RWPE2 (cell line): ENCODE measurements at regions not wholly inside any gene's neighbourhood (a gene's known extent, or its start where the extent isn't known, plus 50 kb on each side); places are given as distances from the start of the nearest gene placed in this dataset.
"Not testable (repeated sequence)": the region's sequence is repeated elsewhere in the genome, so short reads cannot be mapped to it uniquely, and the experiment has no call there.

Experiments
- ATAC-seq: fragments of 200-7000 bp; cut with Tn5 transposase; 3 replicates; pipeline ENCODE4 v1.9.1; 2021; ENCODE audit warnings: low read depth
- DNase-seq: peaks from one replicate; pipeline ENCODE4 v3.0.0-alpha.2; 2020; ENCODE audit warnings: low spot score
- H3K27ac ChIP-seq: fragments of 450-650 bp; 2 replicates; pipeline ENCODE4 v1.5.1; 2017; ENCODE audit warnings: mild to moderate bottlenecking; ENCODE audit not compliant: poor library complexity, severe bottlenecking
- H3K27me3 ChIP-seq: fragments of 250-450 bp; sonication (Bioruptor Pico); 2 replicates; pipeline ENCODE4 v1.5.1; 2021; ENCODE audit warnings: mild to moderate bottlenecking, moderate library complexity; ENCODE audit not compliant: insufficient read depth, poor library complexity, severe bottlenecking
- H3K36me3 ChIP-seq: fragments of 250-450 bp; sonication (Bioruptor Pico); 2 replicates; pipeline ENCODE4 v1.5.1; 2020; ENCODE audit warnings: low read depth, mild to moderate bottlenecking, moderate library complexity
- H3K4me1 ChIP-seq: fragments of 250-450 bp; sonication (Bioruptor Pico); 2 replicates; pipeline ENCODE4 v1.5.1; 2021; ENCODE audit warnings: mild to moderate bottlenecking, moderate library complexity; ENCODE audit not compliant: insufficient read depth, poor library complexity, severe bottlenecking
- H3K4me3 ChIP-seq: fragments of 250-450 bp; sonication (Bioruptor Pico); 2 replicates; pipeline ENCODE4 v1.5.1; 2021; ENCODE audit warnings: mild to moderate bottlenecking, moderate library complexity; ENCODE audit not compliant: severe bottlenecking
- H3K9me3 ChIP-seq: fragments of 250-450 bp; sonication (Bioruptor Pico); 2 replicates; pipeline ENCODE4 v1.5.1; 2021; ENCODE audit warnings: mild to moderate bottlenecking, moderate library complexity; ENCODE audit not compliant: severe bottlenecking
- CTCF ChIP-seq: fragments of 450-650 bp; IDR thresholded peaks from one replicate; pipeline ENCODE4 v1.5.1; 2017; ENCODE audit warnings: mild to moderate bottlenecking, moderate library complexity; ENCODE audit not compliant: poor library complexity, severe bottlenecking

DNA sequence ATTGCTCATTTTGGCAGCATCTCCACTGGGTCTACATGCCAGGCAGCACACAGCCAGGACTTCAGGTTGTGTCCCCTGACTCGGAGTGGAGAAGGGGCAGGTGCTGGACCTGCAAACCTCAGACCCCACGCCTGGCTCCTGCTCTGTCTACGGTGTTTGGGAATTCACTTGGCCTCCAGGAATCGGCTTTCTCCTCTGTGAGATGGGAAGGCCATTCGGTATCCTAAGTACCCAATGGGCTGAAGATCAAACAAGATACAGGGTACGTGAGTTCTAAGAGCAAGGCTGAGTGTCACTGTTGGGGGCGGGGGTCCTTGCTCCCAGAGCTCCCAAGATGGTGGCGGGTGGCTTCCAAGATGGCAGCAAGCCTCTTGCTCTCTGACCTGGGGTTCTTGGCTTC lies 73.2 kb upstream of the EN2 start:
- H3K36me3 ChIP-seq: no peaks in the 10 kb centered on the region
- H3K9me3 ChIP-seq: no peaks in the 10 kb centered on the region
- no peak overlapping the region for H3K27ac ChIP-seq
- H3K27me3 ChIP-seq: peaks cover 90% of the 10 kb centered on the region
- ATAC-seq (no peak), DNase-seq (no peak)
- H3K4me1 ChIP-seq: no peaks in the 10 kb centered on the region
- no peak overlapping the region for H3K4me3 ChIP-seq
- TF ChIP-seq CTCF: no peak

DNA sequence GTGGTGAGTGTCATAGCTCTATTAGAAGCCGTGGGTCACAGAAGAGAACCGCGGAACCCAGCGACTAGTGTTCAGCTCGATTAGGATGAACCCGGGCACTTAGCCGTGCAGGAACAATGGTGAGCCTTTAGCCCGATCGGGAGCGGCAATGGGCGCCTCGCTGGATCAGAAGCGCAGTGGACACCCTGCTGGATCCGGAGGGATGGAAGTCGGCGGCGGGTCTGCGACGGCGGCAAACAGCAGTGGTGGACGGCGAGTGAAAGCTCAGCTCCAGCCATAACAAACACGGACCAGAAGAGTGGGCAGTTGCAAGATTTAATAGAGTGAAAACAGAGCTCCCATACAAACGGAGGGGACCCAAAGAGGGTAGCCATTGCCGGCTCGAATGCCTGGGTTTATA lies 72.7 kb upstream of the EN2 start:
- H3K27me3 ChIP-seq: peaks cover 90% of the 10 kb centered on the region
- ATAC-seq, H3K4me1 ChIP-seq, H3K36me3 ChIP-seq, H3K4me3 ChIP-seq, H3K27ac ChIP-seq, H3K9me3 ChIP-seq, DNase-seq: not testable (repeated sequence)

DNA sequence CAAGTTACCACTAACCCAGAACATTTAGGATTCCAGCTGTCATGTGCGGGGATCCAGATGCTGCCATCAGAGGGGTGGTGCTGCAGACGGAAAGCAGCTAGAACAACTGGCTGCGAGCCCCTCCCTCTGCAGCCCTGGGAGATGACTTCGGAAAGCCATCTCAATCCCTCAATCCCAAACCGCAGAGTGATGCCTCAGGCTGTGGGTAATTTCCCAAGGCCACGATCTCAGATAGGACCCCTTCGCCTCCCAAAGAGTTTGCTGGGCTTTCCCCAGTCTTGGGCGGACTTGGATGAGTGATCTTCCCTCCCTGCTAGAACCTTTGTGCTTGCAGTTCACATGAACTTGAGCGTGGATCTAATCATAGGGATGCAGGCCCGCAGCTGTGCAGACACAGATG lies 71.3 kb upstream of the EN2 start:
- no peaks in the 10 kb centered on the region for H3K36me3 ChIP-seq
- no peaks in the 10 kb centered on the region for H3K9me3 ChIP-seq
- TF ChIP-seq CTCF: no peak
- no peak overlapping the region for H3K27ac ChIP-seq
- ATAC-seq: no peak
- no peak for DNase-seq
- H3K4me1 ChIP-seq: no peaks in the 10 kb centered on the region
- H3K27me3 ChIP-seq: peaks cover 87% of the 10 kb centered on the region
- H3K4me3 ChIP-seq: no peak overlapping the region

DNA sequence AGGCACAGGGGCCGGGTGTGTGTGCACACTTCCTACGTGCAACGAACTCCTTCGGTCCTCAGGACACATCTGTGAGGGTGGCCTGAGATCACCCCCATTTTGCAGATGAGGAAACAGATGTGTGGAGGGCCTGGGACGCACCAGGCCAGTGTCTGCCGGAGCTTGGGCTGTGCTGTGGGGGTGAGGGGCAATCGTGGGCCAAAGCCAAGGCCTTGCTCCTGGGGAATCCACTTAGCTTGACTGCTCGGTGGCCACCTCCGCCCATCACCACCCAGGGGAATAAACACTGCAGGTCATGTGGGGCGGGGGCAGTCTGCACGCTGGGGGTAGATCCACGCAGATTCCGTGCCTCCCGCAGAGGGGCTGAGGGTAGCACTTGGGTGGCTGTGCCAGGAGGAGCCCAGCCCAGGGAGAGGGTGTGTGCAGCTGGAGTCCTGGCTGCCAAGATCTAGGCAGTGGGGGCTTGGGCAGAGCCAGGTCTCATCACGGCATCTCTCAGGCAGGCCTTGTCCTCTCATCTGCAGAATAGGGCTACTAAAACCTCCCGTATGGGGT lies 70.8 kb upstream of the EN2 start:
- Histone ChIP-seq H3K4me3 (no peak overlapping the region), H3K4me1 (no peaks in the 10 kb centered on the region), H3K36me3 (no peaks in the 10 kb centered on the region), H3K9me3 (no peaks in the 10 kb centered on the region), H3K27ac (no peak overlapping the region), H3K27me3 (peaks cover 87% of the 10 kb centered on the region)
- DNase-seq: no peak
- no peak for TF ChIP-seq CTCF
- no peak for ATAC-seq

- no peak for TF ChIP-seq CTCF
- ATAC-seq (no peak), DNase-seq (no peak)
- H3K36me3 ChIP-seq: no peaks in the 10 kb centered on the region
- H3K9me3 ChIP-seq: no peaks in the 10 kb centered on the region
- H3K4me3 ChIP-seq: no peak overlapping the region
- H3K4me1 ChIP-seq: no peaks in the 10 kb centered on the region
- no peak overlapping the region for H3K27ac ChIP-seq
- peaks cover 85% of the 10 kb centered on the region for H3K27me3 ChIP-seq
Measured at GRCh38 chr7:155388561-155388960, 69.4 kb upstream of the EN2 start.
